K562 (cell line): ENCODE measurements at regions not wholly inside any gene's neighbourhood (a gene's known extent, or its start where the extent isn't known, plus 50 kb on each side); places are given as distances from the start of the nearest gene placed in this dataset.

Experiments
- ATF2 ChIP-seq: sonication (generic); formaldehyde crosslinking; IDR thresholded peaks from 2 replicates; pipeline ENCODE4 v1.8.1; 2022; ENCODE audit warnings: missing genetic modification reagents
- BCOR ChIP-seq: fragments of 450-650 bp; IDR thresholded peaks from 2 replicates; pipeline ENCODE4 v1.6.1; 2016
- BRF1 ChIP-seq: IDR thresholded peaks from 3 replicates; pipeline ENCODE4 v1.6.1; 2011; ENCODE audit warnings: borderline replicate concordance, mild to moderate bottlenecking; ENCODE audit not compliant: insufficient read length; ENCODE audit errors: extremely low read depth
- CEBPG ChIP-seq, 3 experiments: fragments of 200-800 bp in 1 of 3; sonication (Bioruptor generic) in 1 of 3; sonication (generic) in 1 of 3; formaldehyde crosslinking in 1 of 3; IDR thresholded peaks in 2 of 3; conservative IDR thresholded peaks in 1 of 3; 2 replicates each; pipeline versions ENCODE4 v1.6.1 to v1.8.0; 2016 to 2022; ENCODE audit warnings: missing compliant biosample characterization in 2 of 3, missing genetic modification characterization in 2 of 3, mild to moderate bottlenecking in 1 of 3, missing genetic modification reagents in 1 of 3
- CREB3 ChIP-seq: fragments of 450-650 bp; conservative IDR thresholded peaks from 2 replicates; pipeline ENCODE4 v1.6.1; 2016; ENCODE audit warnings: missing genetic modification characterization, low read depth, mild to moderate bottlenecking, missing compliant biosample characterization, moderate library complexity
- EGR1 ChIP-seq: fragments of 450-650 bp; conservative IDR thresholded peaks from 2 replicates; pipeline ENCODE4 v1.6.1; 2017; ENCODE audit warnings: mild to moderate bottlenecking
- FOXA1 ChIP-seq: fragments of 450-650 bp; IDR thresholded peaks from 2 replicates; pipeline ENCODE4 v1.6.1; 2016; ENCODE audit warnings: mild to moderate bottlenecking, borderline replicate concordance
- HEY1 ChIP-seq: fragments of 250-450 bp; sonication (Bioruptor Pico); IDR thresholded peaks from 2 replicates; pipeline ENCODE4 v1.5.0; 2020; ENCODE audit warnings: mild to moderate bottlenecking, moderate library complexity, borderline replicate concordance
- IFI16 ChIP-seq: fragments of 250-450 bp; sonication (Bioruptor Pico); IDR thresholded peaks from 2 replicates; pipeline ENCODE4 v2.1.2; 2022; ENCODE audit warnings: mild to moderate bottlenecking, inconsistent platforms
- NR2C1 ChIP-seq, 2 experiments: fragments of 450-650 bp; IDR thresholded peaks; 2 replicates each; pipeline ENCODE4 v1.6.1; 2017; ENCODE audit warnings: mild to moderate bottlenecking in 2 of 2, antibody characterized with exemption in 1 of 2, inconsistent platforms in 1 of 2, missing compliant biosample characterization in 1 of 2, missing genetic modification characterization in 1 of 2
- PHTF2 ChIP-seq: fragments of 250-450 bp; sonication (Bioruptor Pico); IDR thresholded peaks from 2 replicates; pipeline ENCODE4 v1.5.0; 2021; ENCODE audit warnings: mild to moderate bottlenecking
- RFX5 ChIP-seq: IDR thresholded peaks from 2 replicates; pipeline ENCODE4 v1.6.1; 2011; ENCODE audit warnings: low read depth, mild to moderate bottlenecking, improper control_type of control experiment, low read length
- ZNF143 ChIP-seq: sonication (generic); formaldehyde crosslinking; IDR thresholded peaks from 2 replicates; pipeline ENCODE4 v1.9.0; 2022; ENCODE audit warnings: mild to moderate bottlenecking, missing genetic modification reagents
- ZNF408 ChIP-seq: fragments of 250-450 bp; sonication (Bioruptor Pico); IDR thresholded peaks from 2 replicates; pipeline ENCODE4 v1.4.0; 2020; ENCODE audit warnings: low read depth, mild to moderate bottlenecking, moderate library complexity
- ZNF431 ChIP-seq: sonication (generic); formaldehyde crosslinking; IDR thresholded peaks from 2 replicates; pipeline ENCODE4 v1.8.0; 2022; ENCODE audit warnings: mild to moderate bottlenecking, missing genetic modification reagents
- TF ChIP-seq, protein P1 (sequence below): fragments of 450-650 bp; formaldehyde crosslinking; conservative IDR thresholded peaks from 2 replicates; pipeline ENCODE4 v1.4.0; 2022; ENCODE audit warnings: mild to moderate bottlenecking, missing genetic modification characterization
- TF ChIP-seq, protein P2 (sequence below), 3 experiments: fragments of 200-800 bp in 1 of 3; fragments of 250-450 bp in 1 of 3; fragments of 450-650 bp in 1 of 3; sonication (Bioruptor Pico) in 1 of 3; sonication (Bioruptor generic) in 1 of 3; formaldehyde crosslinking in 1 of 3; IDR thresholded peaks; 2 replicates each; pipeline versions ENCODE4 v1.6.1 to v1.8.0; 2016 to 2022; ENCODE audit warnings: mild to moderate bottlenecking in 2 of 3, missing genetic modification characterization in 2 of 3, missing compliant biosample characterization in 1 of 3, moderate library complexity in 1 of 3

DNA sequence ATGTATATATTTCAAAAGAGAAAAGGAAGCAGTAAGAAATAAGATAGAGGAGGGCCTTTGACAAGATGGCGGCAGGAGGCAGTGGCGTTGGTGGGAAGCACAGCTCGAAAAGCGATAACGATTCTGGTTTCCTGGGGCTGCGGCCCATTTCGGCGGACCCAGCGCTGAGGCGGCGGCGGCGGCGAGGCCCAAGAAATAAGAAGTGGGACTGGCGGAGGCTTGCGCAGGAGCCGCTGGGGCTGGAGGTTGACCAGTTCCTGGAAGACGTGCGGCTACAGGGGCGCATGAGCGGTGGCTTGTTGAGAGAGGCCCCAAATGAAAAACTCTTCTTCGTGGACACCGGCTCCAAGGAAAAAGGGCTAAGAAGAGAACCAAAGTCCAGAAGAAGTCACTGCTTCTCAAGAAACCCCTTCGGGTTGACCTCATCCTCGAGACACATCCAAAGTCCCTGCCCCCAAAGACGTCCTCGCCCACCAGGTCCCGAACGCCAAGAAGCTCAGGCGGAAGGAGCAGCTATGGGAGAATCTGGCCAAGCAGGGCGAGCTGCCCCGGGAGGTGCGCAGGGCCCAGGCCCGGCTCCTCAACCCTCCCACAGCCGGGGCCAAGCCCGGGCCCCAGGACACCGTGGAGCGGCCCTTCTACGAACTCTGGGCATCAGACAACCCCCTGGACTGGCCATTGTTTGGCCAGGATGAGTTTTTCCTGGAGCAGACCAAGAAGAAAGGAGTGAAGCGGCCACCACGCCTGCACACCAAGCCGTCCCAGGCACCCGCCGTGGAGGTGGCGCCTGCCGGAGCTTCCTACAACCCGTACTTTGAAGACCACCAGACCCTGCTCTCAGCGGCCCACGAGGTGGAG is 624.3 kb downstream of the MCTP2 start (continued):
- TF ChIP-seq BRF1: no peak
- TF ChIP-seq PHTF2 (CRISPR knock-in tag): no peak
- peak; percentile 36 for TF ChIP-seq EGR1
- TF ChIP-seq FOXA1: no peak
- TF ChIP-seq NR2C1 (IDR thresholded peaks at IDR 0.05): no peak
- no peak for TF ChIP-seq NR2C1 (tag; IDR thresholded peaks at IDR 0.05)
- no peak for TF ChIP-seq ZNF143 (CRISPR knock-in tag)
- peak; percentile 49; the same call in 1 of the 2 replicates for TF ChIP-seq BCOR
- no peak for TF ChIP-seq ATF2
- TF ChIP-seq IFI16 (CRISPR knock-in tag): no peak
- TF ChIP-seq CREB3: peak; percentile 51; the same call in 1 of the 2 replicates
- no peak for TF ChIP-seq CEBPG (CRISPR knock-in tag; IDR thresholded peaks at IDR 0.05)
- no peak for TF ChIP-seq CEBPG (tag; conservative IDR thresholded peaks at IDR 0.05 in 1 of 2, IDR thresholded peaks at IDR 0.05 in 1 of 2)
- no peak for TF ChIP-seq ZNF431 (CRISPR knock-in tag)
- TF ChIP-seq, protein P1, sequence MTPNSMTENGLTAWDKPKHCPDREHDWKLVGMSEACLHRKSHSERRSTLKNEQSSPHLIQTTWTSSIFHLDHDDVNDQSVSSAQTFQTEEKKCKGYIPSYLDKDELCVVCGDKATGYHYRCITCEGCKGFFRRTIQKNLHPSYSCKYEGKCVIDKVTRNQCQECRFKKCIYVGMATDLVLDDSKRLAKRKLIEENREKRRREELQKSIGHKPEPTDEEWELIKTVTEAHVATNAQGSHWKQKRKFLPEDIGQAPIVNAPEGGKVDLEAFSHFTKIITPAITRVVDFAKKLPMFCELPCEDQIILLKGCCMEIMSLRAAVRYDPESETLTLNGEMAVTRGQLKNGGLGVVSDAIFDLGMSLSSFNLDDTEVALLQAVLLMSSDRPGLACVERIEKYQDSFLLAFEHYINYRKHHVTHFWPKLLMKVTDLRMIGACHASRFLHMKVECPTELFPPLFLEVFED: no peak
- TF ChIP-seq RFX5: no peak
- TF ChIP-seq, protein P2, sequence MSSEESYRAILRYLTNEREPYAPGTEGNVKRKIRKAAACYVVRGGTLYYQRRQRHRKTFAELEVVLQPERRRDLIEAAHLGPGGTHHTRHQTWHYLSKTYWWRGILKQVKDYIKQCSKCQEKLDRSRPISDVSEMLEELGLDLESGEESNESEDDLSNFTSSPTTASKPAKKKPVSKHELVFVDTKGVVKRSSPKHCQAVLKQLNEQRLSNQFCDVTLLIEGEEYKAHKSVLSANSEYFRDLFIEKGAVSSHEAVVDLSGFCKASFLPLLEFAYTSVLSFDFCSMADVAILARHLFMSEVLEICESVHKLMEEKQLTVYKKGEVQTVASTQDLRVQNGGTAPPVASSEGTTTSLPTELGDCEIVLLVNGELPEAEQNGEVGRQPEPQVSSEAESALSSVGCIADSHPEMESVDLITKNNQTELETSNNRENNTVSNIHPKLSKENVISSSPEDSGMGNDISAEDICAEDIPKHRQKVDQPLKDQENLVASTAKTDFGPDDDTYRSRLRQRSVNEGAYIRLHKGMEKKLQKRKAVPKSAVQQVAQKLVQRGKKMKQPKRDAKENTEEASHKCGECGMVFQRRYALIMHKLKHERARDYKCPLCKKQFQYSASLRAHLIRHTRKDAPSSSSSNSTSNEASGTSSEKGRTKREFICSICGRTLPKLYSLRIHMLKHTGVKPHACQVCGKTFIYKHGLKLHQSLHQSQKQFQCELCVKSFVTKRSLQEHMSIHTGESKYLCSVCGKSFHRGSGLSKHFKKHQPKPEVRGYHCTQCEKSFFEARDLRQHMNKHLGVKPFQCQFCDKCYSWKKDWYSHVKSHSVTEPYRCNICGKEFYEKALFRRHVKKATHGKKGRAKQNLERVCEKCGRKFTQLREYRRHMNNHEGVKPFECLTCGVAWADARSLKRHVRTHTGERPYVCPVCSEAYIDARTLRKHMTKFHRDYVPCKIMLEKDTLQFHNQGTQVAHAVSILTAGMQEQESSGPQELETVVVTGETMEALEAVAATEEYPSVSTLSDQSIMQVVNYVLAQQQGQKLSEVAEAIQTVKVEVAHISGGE (CRISPR knock-in tag; IDR thresholded peaks at IDR 0.05): 0 out of 6 replicates have a peak, but pooled peaks of 1 of the 3 experiments have one; percentile 26
- no peak for TF ChIP-seq HEY1 (CRISPR knock-in tag)
- TF ChIP-seq ZNF408 (CRISPR knock-in tag): no peak
